Body of pancreas (tissue), 4 donors: ENCODE measurements at regions not wholly inside any gene's neighbourhood (a gene's known extent, or its start where the extent isn't known, plus 50 kb on each side); places are given as distances from the start of the nearest gene placed in this dataset.

Source experiments
- POLR2A ChIP-seq, 3 donors: fragments of 450-650 bp; IDR thresholded peaks; one replicate each; pipeline ENCODE4 v1.6.1; 2016; ENCODE audit warnings: antibody characterized with exemption in 3 of 3, mild to moderate bottlenecking in 2 of 3
- TF ChIP-seq, protein P1 (sequence below), 7 experiments: fragments of 450-650 bp in 4 of 7; fragments of 200-600 bp in 3 of 7; sonication (generic) in 3 of 7; IDR thresholded peaks; one replicate each; pipeline ENCODE4 v1.5.1; 2016 to 2019; ENCODE audit warnings: antibody characterized with exemption in 7 of 7

- TF ChIP-seq, protein P1, sequence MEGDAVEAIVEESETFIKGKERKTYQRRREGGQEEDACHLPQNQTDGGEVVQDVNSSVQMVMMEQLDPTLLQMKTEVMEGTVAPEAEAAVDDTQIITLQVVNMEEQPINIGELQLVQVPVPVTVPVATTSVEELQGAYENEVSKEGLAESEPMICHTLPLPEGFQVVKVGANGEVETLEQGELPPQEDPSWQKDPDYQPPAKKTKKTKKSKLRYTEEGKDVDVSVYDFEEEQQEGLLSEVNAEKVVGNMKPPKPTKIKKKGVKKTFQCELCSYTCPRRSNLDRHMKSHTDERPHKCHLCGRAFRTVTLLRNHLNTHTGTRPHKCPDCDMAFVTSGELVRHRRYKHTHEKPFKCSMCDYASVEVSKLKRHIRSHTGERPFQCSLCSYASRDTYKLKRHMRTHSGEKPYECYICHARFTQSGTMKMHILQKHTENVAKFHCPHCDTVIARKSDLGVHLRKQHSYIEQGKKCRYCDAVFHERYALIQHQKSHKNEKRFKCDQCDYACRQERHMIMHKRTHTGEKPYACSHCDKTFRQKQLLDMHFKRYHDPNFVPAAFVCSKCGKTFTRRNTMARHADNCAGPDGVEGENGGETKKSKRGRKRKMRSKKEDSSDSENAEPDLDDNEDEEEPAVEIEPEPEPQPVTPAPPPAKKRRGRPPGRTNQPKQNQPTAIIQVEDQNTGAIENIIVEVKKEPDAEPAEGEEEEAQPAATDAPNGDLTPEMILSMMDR (IDR thresholded peaks at IDR 0.05), result no peak
- no peak for TF ChIP-seq POLR2A (IDR thresholded peaks at IDR 0.05)
Observed at GRCh38 chr6:153476243-153476642, 345.2 kb upstream of the RGS17 start.
